Mucosa of descending colon (tissue), 3 donors: ENCODE measurements at regions not wholly inside any gene's neighbourhood (a gene's known extent, or its start where the extent isn't known, plus 50 kb on each side); places are given as distances from the start of the nearest gene placed in this dataset.

Source experiments
- ATAC-seq: fragments of 200-7000 bp; cut with Tn5 transposase; one replicate; pipeline ENCODE4 v1.9.1; 2020; ENCODE audit warnings: mild to moderate bottlenecking, moderate library complexity
- DNase-seq, 3 donors: peaks; one replicate each; pipeline ENCODE4 v3.0.0-alpha.2; 2020
- H3K36me3 ChIP-seq: fragments of 200-600 bp; one replicate; pipeline ENCODE4 v1.8.0; 2021; ENCODE audit warnings: low read depth, mild to moderate bottlenecking
- H3K4me1 ChIP-seq: fragments of 200-600 bp; one replicate; pipeline ENCODE4 v1.8.0; 2021; ENCODE audit warnings: low read depth, mild to moderate bottlenecking
- H3K4me3 ChIP-seq: fragments of 200-600 bp; one replicate; pipeline ENCODE4 v1.8.0; 2021; ENCODE audit warnings: mild to moderate bottlenecking
- H3K9me3 ChIP-seq: fragments of 200-600 bp; one replicate; pipeline ENCODE4 v1.8.0; 2021; ENCODE audit warnings: mild to moderate bottlenecking
- intact Hi-C, 2 donors: fragments of 100-400 bp; cut with DNase I in 1 of 2; cut with micrococcal nuclease in 1 of 2; formaldehyde crosslinking; loops; one replicate each; pipeline versions ENCODE4 v1.11.0 to v1.11.1; 2022; cut with DNase I, micrococcal nuclease
- TF ChIP-seq, protein P1 (sequence below): fragments of 200-600 bp; IDR thresholded peaks from one replicate; pipeline ENCODE4 v1.8.0; 2022; ENCODE audit warnings: antibody characterized with exemption, mild to moderate bottlenecking
- donor health status: DM: no; HTN: no; CAD: no; lungs with moderate emphysema.
- donor health status: DM: no; HTN: no; CAD: no.
- donor health status: DM: no; HTN: yes; CAD: no.

GRCh38 chr10:3530783-3531645 lies 254.0 kb downstream of the KLF6 start:
- ATAC-seq (no peak), DNase-seq (no peak)
- Histone ChIP-seq H3K36me3 (no peaks in the 10 kb centered on the region), H3K4me3 (no peak overlapping the region), H3K4me1 (no peaks in the 10 kb centered on the region), H3K9me3 (no peaks in the 10 kb centered on the region)
- intact Hi-C loops, result no loop called here
- TF ChIP-seq, protein P1, sequence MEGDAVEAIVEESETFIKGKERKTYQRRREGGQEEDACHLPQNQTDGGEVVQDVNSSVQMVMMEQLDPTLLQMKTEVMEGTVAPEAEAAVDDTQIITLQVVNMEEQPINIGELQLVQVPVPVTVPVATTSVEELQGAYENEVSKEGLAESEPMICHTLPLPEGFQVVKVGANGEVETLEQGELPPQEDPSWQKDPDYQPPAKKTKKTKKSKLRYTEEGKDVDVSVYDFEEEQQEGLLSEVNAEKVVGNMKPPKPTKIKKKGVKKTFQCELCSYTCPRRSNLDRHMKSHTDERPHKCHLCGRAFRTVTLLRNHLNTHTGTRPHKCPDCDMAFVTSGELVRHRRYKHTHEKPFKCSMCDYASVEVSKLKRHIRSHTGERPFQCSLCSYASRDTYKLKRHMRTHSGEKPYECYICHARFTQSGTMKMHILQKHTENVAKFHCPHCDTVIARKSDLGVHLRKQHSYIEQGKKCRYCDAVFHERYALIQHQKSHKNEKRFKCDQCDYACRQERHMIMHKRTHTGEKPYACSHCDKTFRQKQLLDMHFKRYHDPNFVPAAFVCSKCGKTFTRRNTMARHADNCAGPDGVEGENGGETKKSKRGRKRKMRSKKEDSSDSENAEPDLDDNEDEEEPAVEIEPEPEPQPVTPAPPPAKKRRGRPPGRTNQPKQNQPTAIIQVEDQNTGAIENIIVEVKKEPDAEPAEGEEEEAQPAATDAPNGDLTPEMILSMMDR, result no peak

DNA sequence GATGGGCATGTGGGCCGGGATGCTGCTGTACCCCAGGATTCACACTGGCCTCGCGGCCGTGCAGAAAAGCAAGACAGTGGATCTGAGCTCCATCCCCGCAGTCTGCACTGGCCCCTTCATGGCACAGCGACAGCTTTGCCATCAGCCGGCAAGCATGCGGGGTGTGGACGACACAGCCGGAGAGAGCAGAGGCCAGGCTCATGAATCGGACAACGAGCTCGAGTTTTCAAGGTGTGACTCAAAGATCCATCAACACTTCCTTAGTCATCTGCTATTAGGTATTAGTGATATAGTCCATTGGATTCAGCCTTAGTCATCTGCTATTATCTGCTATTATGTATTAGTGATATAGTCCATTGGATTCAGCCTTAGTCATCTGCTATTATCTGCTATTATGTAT lies 254.7 kb downstream of the KLF6 start:
- intact Hi-C loops, result no loop called here
- Histone ChIP-seq H3K4me1 (no peaks in the 10 kb centered on the region), H3K4me3 (no peak overlapping the region), H3K9me3 (no peaks in the 10 kb centered on the region), H3K36me3 (no peaks in the 10 kb centered on the region)
- TF ChIP-seq, protein P1, result no peak
- DNase-seq (no peak), ATAC-seq (no peak)

- Histone ChIP-seq H3K36me3 (no peaks in the 10 kb centered on the region), H3K9me3 (no peaks in the 10 kb centered on the region), H3K4me3 (no peak overlapping the region), H3K4me1 (no peaks in the 10 kb centered on the region)
- ATAC-seq (no peak), DNase-seq (no peak)
- TF ChIP-seq, protein P1, result no peak
- intact Hi-C loops, result no loop called here
Measured at GRCh38 chr10:3529691-3530090, 255.3 kb downstream of the KLF6 start.

GRCh38 chr10:3528823-3529403 lies 256.1 kb downstream of the KLF6 start:
- DNase-seq, result no peak
- H3K4me1 ChIP-seq, result no peaks in the 10 kb centered on the region
- no peak overlapping the region for H3K4me3 ChIP-seq
- intact Hi-C loops, result no loop called here
- ATAC-seq, result no peak
- TF ChIP-seq, protein P1, result no peak
- H3K36me3 ChIP-seq, result no peaks in the 10 kb centered on the region
- H3K9me3 ChIP-seq, result no peaks in the 10 kb centered on the region

- no peaks in the 10 kb centered on the region for H3K36me3 ChIP-seq
- intact Hi-C loops, result no loop called here
Measured at GRCh38 chr10:3528271-3528670, 256.7 kb downstream of the KLF6 start.

More at GRCh38 chr10:3528271-3528670, 256.7 kb downstream of the KLF6 start:
- Histone ChIP-seq H3K4me1 (no peaks in the 10 kb centered on the region), H3K9me3 (no peaks in the 10 kb centered on the region), H3K4me3 (no peak overlapping the region)
- ATAC-seq, result no peak
- no peak for DNase-seq
- TF ChIP-seq, protein P1, result no peak
